ENCODE measurements at regions not wholly inside any gene's neighbourhood (a gene's known extent, or its start where the extent isn't known, plus 50 kb on each side); places are given as distances from the start of the nearest gene placed in this dataset.

- DNase-seq (ENCODE audit: low read depth, low spot score) = no peak
- Mint-ChIP-seq H3K27ac (ENCODE audit: unreplicated experiment) (no peak overlapping the region), H3K27me3 (ENCODE audit: low read depth) (no peaks in the 10 kb centered on the region), H3K4me3 (no peak overlapping the region), H3K4me1 (peaks cover 19% of the 10 kb centered on the region), H3K36me3 (ENCODE audit: low read depth) (no peaks in the 10 kb centered on the region), H3K9me3 (peaks cover 9% of the 10 kb centered on the region)
- TF ChIP-seq CTCF (conservative IDR thresholded peaks at IDR 0.05) = no peak
Measured at GRCh38 chr7:110373859-110374258, 717.1 kb upstream of the LRRN3 start.

- H3K4me1 Mint-ChIP-seq = peaks cover 19% of the 10 kb centered on the region
- H3K36me3 Mint-ChIP-seq (ENCODE audit: low read depth) = no peaks in the 10 kb centered on the region
- no peak for TF ChIP-seq CTCF (conservative IDR thresholded peaks at IDR 0.05)
- peaks cover 5% of the 10 kb centered on the region for H3K9me3 Mint-ChIP-seq
- no peak for DNase-seq (ENCODE audit: low read depth, low spot score)
- no peak overlapping the region for H3K27ac Mint-ChIP-seq (ENCODE audit: unreplicated experiment)
- H3K27me3 Mint-ChIP-seq (ENCODE audit: low read depth) = no peaks in the 10 kb centered on the region
- no peak overlapping the region for H3K4me3 Mint-ChIP-seq
Measured at GRCh38 chr7:110375068-110375467, 715.9 kb upstream of the LRRN3 start.

DNA sequence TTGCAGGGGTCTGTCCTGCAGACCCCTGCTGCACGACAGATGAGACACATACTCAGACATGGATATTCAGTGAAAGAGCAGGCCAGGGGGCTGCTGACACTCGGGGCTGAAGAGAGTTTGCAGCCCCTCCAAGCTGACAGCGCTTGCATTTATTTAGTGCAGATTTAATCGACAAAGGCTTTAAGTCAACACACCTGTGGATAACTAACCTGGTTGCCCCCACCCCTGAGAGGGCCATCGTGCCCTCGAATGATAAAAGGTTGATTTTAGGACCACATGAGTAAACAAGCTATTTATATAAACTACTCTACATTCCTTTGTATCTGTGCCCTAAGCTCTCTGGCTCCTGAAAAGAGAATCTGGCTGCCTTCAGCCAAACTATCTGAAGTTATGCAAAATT, 708.2 kb upstream of the LRRN3 start:
- Mint-ChIP-seq H3K27me3 (ENCODE audit: low read depth) (no peaks in the 10 kb centered on the region), H3K9me3 (no peaks in the 10 kb centered on the region), H3K4me3 (no peak overlapping the region), H3K36me3 (ENCODE audit: low read depth) (no peaks in the 10 kb centered on the region), H3K4me1 (peaks cover 20% of the 10 kb centered on the region), H3K27ac (ENCODE audit: unreplicated experiment) (no peak overlapping the region)
- TF ChIP-seq CTCF (conservative IDR thresholded peaks at IDR 0.05) = no peak
- DNase-seq (ENCODE audit: low read depth, low spot score) = no peak

GRCh38 chr7:110386006-110386405, 704.9 kb upstream of the LRRN3 start:
- Mint-ChIP-seq H3K27me3 (ENCODE audit: low read depth) (no peaks in the 10 kb centered on the region), H3K4me1 (peaks cover 34% of the 10 kb centered on the region), H3K27ac (ENCODE audit: unreplicated experiment) (no peak overlapping the region), H3K9me3 (no peaks in the 10 kb centered on the region), H3K4me3 (no peak overlapping the region), H3K36me3 (ENCODE audit: low read depth) (no peaks in the 10 kb centered on the region)
- no peak for TF ChIP-seq CTCF (conservative IDR thresholded peaks at IDR 0.05)
- no peak for DNase-seq (ENCODE audit: low read depth, low spot score)

- Mint-ChIP-seq H3K4me3 (no peak overlapping the region), H3K27ac (ENCODE audit: unreplicated experiment) (no peak overlapping the region)
- TF ChIP-seq CTCF (conservative IDR thresholded peaks at IDR 0.05) = no peak
Measured at GRCh38 chr7:110386913-110387312, 704.0 kb upstream of the LRRN3 start.

DNA sequence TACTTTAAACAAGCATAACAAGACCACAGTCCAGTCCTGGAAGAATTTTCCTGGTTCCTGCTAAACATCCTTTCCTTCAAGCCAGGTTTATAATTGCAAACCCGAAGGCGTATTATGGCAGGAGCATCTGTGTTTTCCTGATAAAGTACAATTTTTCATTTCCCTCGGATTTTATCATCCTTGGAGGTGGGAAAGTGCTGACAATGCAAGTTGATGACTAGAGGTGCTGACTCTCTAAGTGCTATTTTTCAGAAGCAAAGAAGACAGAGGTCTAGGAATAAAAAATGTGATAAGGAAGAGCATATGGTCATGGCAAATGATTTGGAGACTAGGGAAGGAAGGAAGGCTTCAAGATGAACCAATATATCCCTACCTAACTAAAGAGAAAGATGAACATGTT, 703.2 kb upstream of the LRRN3 start:
- DNase-seq (ENCODE audit: low read depth, low spot score) = no peak
- Mint-ChIP-seq H3K9me3 (peaks cover 6% of the 10 kb centered on the region), H3K27ac (ENCODE audit: unreplicated experiment) (no peak overlapping the region), H3K4me1 (peaks cover 34% of the 10 kb centered on the region), H3K4me3 (no peak overlapping the region), H3K27me3 (ENCODE audit: low read depth) (no peaks in the 10 kb centered on the region), H3K36me3 (ENCODE audit: low read depth) (no peaks in the 10 kb centered on the region)
- no peak for TF ChIP-seq CTCF (conservative IDR thresholded peaks at IDR 0.05)

More at GRCh38 chr7:110386913-110387312, 704.0 kb upstream of the LRRN3 start:
- Mint-ChIP-seq H3K36me3 (ENCODE audit: low read depth) (no peaks in the 10 kb centered on the region), H3K27me3 (ENCODE audit: low read depth) (no peaks in the 10 kb centered on the region), H3K9me3 (no peaks in the 10 kb centered on the region), H3K4me1 (peaks cover 34% of the 10 kb centered on the region)
- no peak for DNase-seq (ENCODE audit: low read depth, low spot score)

Data from neural crest cell (in vitro differentiated cells).